Breast epithelium (tissue), 3 donors: ENCODE measurements at regions not wholly inside any gene's neighbourhood (a gene's known extent, or its start where the extent isn't known, plus 50 kb on each side); places are given as distances from the start of the nearest gene placed in this dataset.

ENCODE experiments used
- POLR2AphosphoS5 ChIP-seq, 3 donors: sonication (generic); formaldehyde crosslinking; IDR thresholded peaks; one replicate each; pipeline ENCODE4 v1.6.1; 2017; ENCODE audit warnings: antibody characterized with exemption in 3 of 3
- TF ChIP-seq, protein P1 (sequence below), 3 donors: fragments of 450-650 bp; IDR thresholded peaks; one replicate each; pipeline ENCODE4 v1.5.1; 2016 to 2017; ENCODE audit warnings: antibody characterized with exemption in 3 of 3, mild to moderate bottlenecking in 3 of 3, moderate library complexity in 3 of 3

GRCh38 chr19:33868788-33869412 lies 72.2 kb downstream of the KCTD15 start:
- TF ChIP-seq, protein P1, sequence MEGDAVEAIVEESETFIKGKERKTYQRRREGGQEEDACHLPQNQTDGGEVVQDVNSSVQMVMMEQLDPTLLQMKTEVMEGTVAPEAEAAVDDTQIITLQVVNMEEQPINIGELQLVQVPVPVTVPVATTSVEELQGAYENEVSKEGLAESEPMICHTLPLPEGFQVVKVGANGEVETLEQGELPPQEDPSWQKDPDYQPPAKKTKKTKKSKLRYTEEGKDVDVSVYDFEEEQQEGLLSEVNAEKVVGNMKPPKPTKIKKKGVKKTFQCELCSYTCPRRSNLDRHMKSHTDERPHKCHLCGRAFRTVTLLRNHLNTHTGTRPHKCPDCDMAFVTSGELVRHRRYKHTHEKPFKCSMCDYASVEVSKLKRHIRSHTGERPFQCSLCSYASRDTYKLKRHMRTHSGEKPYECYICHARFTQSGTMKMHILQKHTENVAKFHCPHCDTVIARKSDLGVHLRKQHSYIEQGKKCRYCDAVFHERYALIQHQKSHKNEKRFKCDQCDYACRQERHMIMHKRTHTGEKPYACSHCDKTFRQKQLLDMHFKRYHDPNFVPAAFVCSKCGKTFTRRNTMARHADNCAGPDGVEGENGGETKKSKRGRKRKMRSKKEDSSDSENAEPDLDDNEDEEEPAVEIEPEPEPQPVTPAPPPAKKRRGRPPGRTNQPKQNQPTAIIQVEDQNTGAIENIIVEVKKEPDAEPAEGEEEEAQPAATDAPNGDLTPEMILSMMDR (IDR thresholded peaks at IDR 0.05) = no peak
- no peak for TF ChIP-seq POLR2AphosphoS5 (IDR thresholded peaks at IDR 0.05)
